Suppressor macrophage treated with lipopolysaccharide for 4 hours (primary cell): ENCODE measurements at regions not wholly inside any gene's neighbourhood (a gene's known extent, or its start where the extent isn't known, plus 50 kb on each side); places are given as distances from the start of the nearest gene placed in this dataset.

Experiments
- DNase-seq: peaks from one replicate; pipeline ENCODE4 v3.0.0-alpha.2; 2020

GRCh38 chr2:156700681-156701080, 264.5 kb downstream of the GPD2 start:
- DNase-seq, result no peak

- DNase-seq, result no peak
Observed at GRCh38 chr2:156702541-156702940, 266.4 kb downstream of the GPD2 start.

GRCh38 chr2:156703642-156704041, 267.5 kb downstream of the GPD2 start:
- no peak for DNase-seq

- DNase-seq, result no peak
Observed at GRCh38 chr2:156704132-156704531, 268.0 kb downstream of the GPD2 start.

GRCh38 chr2:156704617-156705016, 268.4 kb downstream of the GPD2 start:
- no peak for DNase-seq

GRCh38 chr2:156706576-156706975, 270.4 kb downstream of the GPD2 start:
- DNase-seq, result no peak

- no peak for DNase-seq
Observed at GRCh38 chr2:156708051-156708450, 271.9 kb downstream of the GPD2 start.

- no peak for DNase-seq
Observed at GRCh38 chr2:156709091-156709490, 272.9 kb downstream of the GPD2 start.

GRCh38 chr2:156719036-156719435, 282.9 kb downstream of the GPD2 start:
- DNase-seq, result no peak

GRCh38 chr2:156727867-156728266, 291.7 kb downstream of the GPD2 start:
- DNase-seq, result no peak

- DNase-seq, result no peak
Observed at GRCh38 chr2:156728328-156728727, 292.1 kb downstream of the GPD2 start.

GRCh38 chr2:156731506-156731905, 295.3 kb downstream of the GPD2 start:
- DNase-seq, result no peak

GRCh38 chr2:156736950-156737349, 300.8 kb downstream of the GPD2 start:
- no peak for DNase-seq

GRCh38 chr2:156739301-156739700, 303.1 kb downstream of the GPD2 start:
- no peak for DNase-seq

- DNase-seq, result no peak
Observed at GRCh38 chr2:156745619-156746018, 309.4 kb downstream of the GPD2 start.

- DNase-seq, result no peak
Observed at GRCh38 chr2:156748221-156748620, 312.0 kb downstream of the GPD2 start.

GRCh38 chr2:156752042-156752441, 315.9 kb downstream of the GPD2 start:
- no peak for DNase-seq

- DNase-seq, result no peak
Observed at GRCh38 chr2:156753766-156754165, 317.6 kb downstream of the GPD2 start.

- no peak for DNase-seq
Observed at GRCh38 chr2:156756516-156756915, 320.3 kb downstream of the GPD2 start.

- DNase-seq, result no peak
Observed at GRCh38 chr2:156763174-156763573, 327.0 kb downstream of the GPD2 start.

GRCh38 chr2:156765043-156765442, 328.9 kb downstream of the GPD2 start:
- no peak for DNase-seq

- DNase-seq, result no peak
Observed at GRCh38 chr2:156765450-156765849, 329.3 kb downstream of the GPD2 start.

- DNase-seq, result no peak
Observed at GRCh38 chr2:156769802-156770201, 333.6 kb downstream of the GPD2 start.

GRCh38 chr2:156778916-156779315, 342.7 kb downstream of the GPD2 start:
- no peak for DNase-seq

- no peak for DNase-seq
Observed at GRCh38 chr2:156779416-156780120, 343.4 kb downstream of the GPD2 start.
